MM.1S (cell line): ENCODE measurements at regions not wholly inside any gene's neighbourhood (a gene's known extent, or its start where the extent isn't known, plus 50 kb on each side); places are given as distances from the start of the nearest gene placed in this dataset.

ENCODE experiments used
- DNase-seq: peaks from one replicate; pipeline ENCODE4 v3.0.0-alpha.2; 2015
- H2AFZ ChIP-seq: fragments of 300-600 bp; sonication (generic); 2 replicates; pipeline ENCODE4 v1.6.0; 2016; ENCODE audit warnings: antibody characterized with exemption, low read length
- H3F3A ChIP-seq: fragments of 300-600 bp; sonication (generic); 2 replicates; pipeline ENCODE4 v1.6.1; 2016; ENCODE audit warnings: mild to moderate bottlenecking, antibody characterized with exemption, low read length, moderate library complexity, mixed read lengths; ENCODE audit not compliant: insufficient read depth
- H3K27ac ChIP-seq: fragments of 300-600 bp; sonication (generic); 2 replicates; pipeline ENCODE4 v1.5.1; 2016; ENCODE audit warnings: mild to moderate bottlenecking, low read length
- H3K27me3 ChIP-seq: fragments of 300-600 bp; sonication (generic); replicated peaks from 2 replicates; pipeline ENCODE4 v1.6.0; 2016; ENCODE audit warnings: low read length; ENCODE audit not compliant: insufficient read depth
- H3K36me3 ChIP-seq: fragments of 300-600 bp; sonication (generic); replicated peaks from 2 replicates; pipeline ENCODE4 v1.6.1; 2016; ENCODE audit warnings: mild to moderate bottlenecking, low read length, mixed read lengths; ENCODE audit not compliant: insufficient read depth
- H3K4me1 ChIP-seq: fragments of 300-600 bp; sonication (generic); 2 replicates; pipeline ENCODE4 v1.6.1; 2016; ENCODE audit warnings: low read length, mixed read lengths
- H3K4me2 ChIP-seq: fragments of 300-600 bp; sonication (generic); 2 replicates; pipeline ENCODE4 v1.6.0; 2016; ENCODE audit warnings: low read depth, low read length
- H3K4me3 ChIP-seq: fragments of 300-600 bp; sonication (generic); 2 replicates; pipeline ENCODE4 v1.5.1; 2016; ENCODE audit warnings: low read length, mixed read lengths
- H3K79me2 ChIP-seq: fragments of 300-600 bp; sonication (generic); 2 replicates; pipeline ENCODE4 v1.6.1; 2016; ENCODE audit warnings: mixed run types, low read length, mixed read lengths
- H3K9ac ChIP-seq: fragments of 300-600 bp; sonication (generic); 2 replicates; pipeline ENCODE4 v1.6.1; 2016; ENCODE audit warnings: low read length, mixed read lengths
- H3K9me2 ChIP-seq: fragments of 300-600 bp; sonication (generic); replicated peaks from 2 replicates; pipeline ENCODE4 v1.6.1; 2016; ENCODE audit warnings: mild to moderate bottlenecking, low read length, mixed read lengths; ENCODE audit not compliant: insufficient read depth
- H3K9me3 ChIP-seq: fragments of 300-600 bp; sonication (generic); replicated peaks from 2 replicates; pipeline ENCODE4 v1.6.1; 2016; ENCODE audit warnings: mild to moderate bottlenecking, low read length, mixed read lengths; ENCODE audit not compliant: insufficient read depth
- H4K20me1 ChIP-seq: fragments of 300-600 bp; sonication (generic); 2 replicates; pipeline ENCODE4 v1.6.1; 2016; ENCODE audit warnings: mild to moderate bottlenecking, low read length, moderate library complexity, mixed read lengths; ENCODE audit not compliant: insufficient read depth
- EZH2 ChIP-seq: fragments of 300-600 bp; sonication (generic); optimal IDR thresholded peaks from 2 replicates; pipeline ENCODE3; 2017; ENCODE audit warnings: low read depth, mild to moderate bottlenecking, antibody characterized with exemption, low read length, mixed read lengths
- EZH2phosphoT487 ChIP-seq: fragments of 300-600 bp; sonication (generic); IDR thresholded peaks from 2 replicates; pipeline ENCODE4 v1.6.1; 2018; ENCODE audit warnings: antibody characterized with exemption, low read length
- TF ChIP-seq, protein P1 (sequence below): fragments of 300-600 bp; sonication (generic); IDR thresholded peaks from 2 replicates; pipeline ENCODE4 v1.5.1; 2016; ENCODE audit warnings: antibody characterized with exemption, low read length, mixed read lengths

DNA sequence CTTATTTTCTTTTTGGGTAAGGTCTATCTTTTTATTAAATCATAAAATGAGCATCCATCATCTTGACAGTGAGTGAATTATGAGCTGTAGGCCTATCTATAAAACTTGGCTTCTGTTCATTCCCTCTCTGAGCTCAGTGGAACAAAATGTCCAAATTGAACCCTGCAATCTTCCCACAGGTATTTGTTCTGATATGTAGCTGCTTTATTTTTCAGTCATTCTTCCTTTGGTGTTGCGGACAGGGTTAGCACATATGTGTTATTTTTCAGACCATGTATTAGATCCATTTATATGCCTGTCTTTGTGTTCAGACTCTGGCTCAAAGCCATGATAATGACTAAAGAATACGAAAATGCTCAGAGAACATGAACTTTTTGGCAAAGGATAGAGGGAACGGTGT, 201.6 kb upstream of the KIAA1217 start:
- H3K4me2 ChIP-seq, result no peak overlapping the region
- no peak for DNase-seq
- H3K36me3 ChIP-seq, result no peaks in the 10 kb centered on the region
- H3K27me3 ChIP-seq, result no peaks in the 10 kb centered on the region
- H3K27ac ChIP-seq, result no peak overlapping the region
- H3K79me2 ChIP-seq, result no peaks in the 10 kb centered on the region
- H3K4me1 ChIP-seq, result no peaks in the 10 kb centered on the region
- H3K9me3 ChIP-seq, result no peaks in the 10 kb centered on the region
- no peaks in the 10 kb centered on the region for H3F3A ChIP-seq
- H2AFZ ChIP-seq, result no peak overlapping the region
- no peak for TF ChIP-seq EZH2
- H3K9ac ChIP-seq, result no peak overlapping the region
- no peak overlapping the region for H3K4me3 ChIP-seq
- no peaks in the 10 kb centered on the region for H3K9me2 ChIP-seq
- no peaks in the 10 kb centered on the region for H4K20me1 ChIP-seq

DNA sequence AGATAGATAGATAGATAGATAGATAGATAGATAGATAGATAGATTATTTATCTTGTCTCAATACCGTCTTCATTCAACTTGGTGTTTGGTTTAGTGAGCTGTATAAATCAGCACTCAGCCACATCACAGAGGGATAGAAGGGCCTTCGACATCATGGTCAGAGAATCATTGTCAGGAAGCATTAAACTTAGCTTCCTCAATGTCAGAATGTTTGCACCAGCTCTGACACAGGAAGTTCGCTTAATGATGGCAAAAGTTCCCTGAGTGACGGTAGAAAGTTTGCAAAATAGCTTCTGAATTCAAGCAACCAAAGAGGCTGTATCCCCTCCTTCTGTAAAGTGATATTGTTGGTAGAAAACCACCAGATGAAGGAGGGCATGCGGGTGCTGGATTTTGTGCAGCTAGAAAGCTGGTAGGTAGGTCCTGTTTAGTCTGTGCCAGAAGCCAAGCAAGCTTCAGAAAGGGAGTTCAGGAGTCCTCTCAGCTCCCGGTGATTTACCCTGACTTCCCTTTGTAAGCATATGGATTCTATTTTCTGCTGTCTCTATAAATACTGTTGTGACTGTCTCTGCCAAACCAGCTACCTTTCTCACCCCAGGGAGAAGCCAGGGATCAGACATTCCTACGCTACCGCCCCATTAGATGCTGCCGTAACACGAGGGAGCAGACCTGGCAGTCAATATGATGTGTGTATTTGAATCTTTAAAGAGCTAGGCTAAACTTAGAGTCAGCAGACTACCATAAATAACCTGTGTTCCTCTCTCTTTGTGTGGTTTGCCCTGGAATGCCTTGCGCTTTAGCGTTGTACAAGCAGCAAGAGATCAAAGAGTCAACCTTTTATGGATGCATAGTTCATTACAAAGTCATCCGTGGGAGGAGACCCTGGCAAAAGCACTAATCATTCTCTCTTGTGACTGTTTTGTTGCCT, 200.5 kb upstream of the KIAA1217 start:
- DNase-seq, result no peak
- H3K4me3 ChIP-seq, result no peak overlapping the region
- H3K9ac ChIP-seq, result no peak overlapping the region
- H3K9me3 ChIP-seq, result no peaks in the 10 kb centered on the region
- H3K4me2 ChIP-seq, result no peak overlapping the region
- TF ChIP-seq EZH2phosphoT487, result no peak
- no peak for TF ChIP-seq EZH2
- TF ChIP-seq, protein P1, sequence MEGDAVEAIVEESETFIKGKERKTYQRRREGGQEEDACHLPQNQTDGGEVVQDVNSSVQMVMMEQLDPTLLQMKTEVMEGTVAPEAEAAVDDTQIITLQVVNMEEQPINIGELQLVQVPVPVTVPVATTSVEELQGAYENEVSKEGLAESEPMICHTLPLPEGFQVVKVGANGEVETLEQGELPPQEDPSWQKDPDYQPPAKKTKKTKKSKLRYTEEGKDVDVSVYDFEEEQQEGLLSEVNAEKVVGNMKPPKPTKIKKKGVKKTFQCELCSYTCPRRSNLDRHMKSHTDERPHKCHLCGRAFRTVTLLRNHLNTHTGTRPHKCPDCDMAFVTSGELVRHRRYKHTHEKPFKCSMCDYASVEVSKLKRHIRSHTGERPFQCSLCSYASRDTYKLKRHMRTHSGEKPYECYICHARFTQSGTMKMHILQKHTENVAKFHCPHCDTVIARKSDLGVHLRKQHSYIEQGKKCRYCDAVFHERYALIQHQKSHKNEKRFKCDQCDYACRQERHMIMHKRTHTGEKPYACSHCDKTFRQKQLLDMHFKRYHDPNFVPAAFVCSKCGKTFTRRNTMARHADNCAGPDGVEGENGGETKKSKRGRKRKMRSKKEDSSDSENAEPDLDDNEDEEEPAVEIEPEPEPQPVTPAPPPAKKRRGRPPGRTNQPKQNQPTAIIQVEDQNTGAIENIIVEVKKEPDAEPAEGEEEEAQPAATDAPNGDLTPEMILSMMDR, result no peak
- no peaks in the 10 kb centered on the region for H3F3A ChIP-seq
- H3K9me2 ChIP-seq, result no peaks in the 10 kb centered on the region
- H3K27me3 ChIP-seq, result no peaks in the 10 kb centered on the region
- no peak overlapping the region for H2AFZ ChIP-seq
- H3K27ac ChIP-seq, result no peak overlapping the region
- no peaks in the 10 kb centered on the region for H4K20me1 ChIP-seq
- no peaks in the 10 kb centered on the region for H3K36me3 ChIP-seq
- no peaks in the 10 kb centered on the region for H3K79me2 ChIP-seq
- no peaks in the 10 kb centered on the region for H3K4me1 ChIP-seq

DNA sequence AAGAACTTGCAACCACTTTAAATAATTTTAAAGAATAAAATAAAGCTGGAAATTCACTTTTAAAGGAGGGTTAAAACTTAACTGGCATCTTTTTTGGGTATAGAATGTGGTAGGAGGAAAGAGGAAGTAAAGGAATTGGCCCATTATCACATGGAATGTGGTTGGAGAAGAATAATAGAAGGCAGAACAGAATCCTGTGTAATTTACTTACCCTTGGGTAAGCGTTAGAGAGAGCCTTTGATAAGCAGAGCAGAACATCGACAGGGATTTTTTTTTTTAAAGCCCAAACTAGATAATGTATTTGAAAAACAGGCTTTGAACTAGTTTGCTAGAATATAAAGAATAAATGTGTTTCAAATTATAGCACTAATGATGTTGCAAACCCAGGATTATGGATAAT, 199.8 kb upstream of the KIAA1217 start:
- Histone ChIP-seq H3K79me2 (no peaks in the 10 kb centered on the region), H3K36me3 (no peaks in the 10 kb centered on the region), H3K4me3 (no peak overlapping the region), H3K4me1 (no peaks in the 10 kb centered on the region), H3K9ac (no peak overlapping the region), H3K4me2 (no peak overlapping the region), H3K9me3 (no peaks in the 10 kb centered on the region), H3K27me3 (no peaks in the 10 kb centered on the region), H3K9me2 (no peaks in the 10 kb centered on the region), H3K27ac (no peak overlapping the region), H4K20me1 (no peaks in the 10 kb centered on the region), H2AFZ (no peak overlapping the region), H3F3A (no peaks in the 10 kb centered on the region)
- DNase-seq, result no peak
- no peak for TF ChIP-seq EZH2
- TF ChIP-seq EZH2phosphoT487, result no peak
- TF ChIP-seq, protein P1, result no peak

GRCh38 chr10:24009736-24010135, 199.2 kb upstream of the KIAA1217 start:
- Histone ChIP-seq H3K9me2 (no peaks in the 10 kb centered on the region), H3K4me3 (no peak overlapping the region), H3K27ac (no peak overlapping the region), H3K4me1 (no peaks in the 10 kb centered on the region), H3K4me2 (no peak overlapping the region), H3K27me3 (no peaks in the 10 kb centered on the region), H3F3A (no peaks in the 10 kb centered on the region), H4K20me1 (no peaks in the 10 kb centered on the region), H3K36me3 (no peaks in the 10 kb centered on the region), H3K79me2 (no peaks in the 10 kb centered on the region), H3K9ac (no peak overlapping the region), H3K9me3 (no peaks in the 10 kb centered on the region), H2AFZ (no peak overlapping the region)
- DNase-seq, result no peak
- TF ChIP-seq, protein P1, result no peak
- no peak for TF ChIP-seq EZH2phosphoT487
- TF ChIP-seq EZH2, result no peak
